Sigmoid colon (tissue), 3 donors: ENCODE measurements at regions not wholly inside any gene's neighbourhood (a gene's known extent, or its start where the extent isn't known, plus 50 kb on each side); places are given as distances from the start of the nearest gene placed in this dataset.

Source experiments
- CTCF ChIP-seq, 4 experiments: fragments of 450-650 bp in 3 of 4; fragments of 200-600 bp in 1 of 4; IDR thresholded peaks; one replicate each; pipeline ENCODE4 v1.5.1; 2016 to 2019; ENCODE audit warnings: antibody characterized with exemption in 4 of 4, mild to moderate bottlenecking in 3 of 4, moderate library complexity in 2 of 4
- POLR2A ChIP-seq, 2 donors: fragments of 450-650 bp; IDR thresholded peaks; one replicate each; pipeline ENCODE4 v1.6.1; 2016; ENCODE audit warnings: antibody characterized with exemption in 2 of 2, mild to moderate bottlenecking in 2 of 2, moderate library complexity in 2 of 2

- TF ChIP-seq POLR2A (IDR thresholded peaks at IDR 0.05) = no peak
- no peak for TF ChIP-seq CTCF (IDR thresholded peaks at IDR 0.05)
Measured at GRCh38 chr5:82538339-82539034, 260.3 kb upstream of the RPS23 start.
